Naive thymus-derived CD4-positive, alpha-beta T cell (primary cell): ENCODE measurements at regions not wholly inside any gene's neighbourhood (a gene's known extent, or its start where the extent isn't known, plus 50 kb on each side); places are given as distances from the start of the nearest gene placed in this dataset.

ENCODE experiments used
- ATAC-seq: fragments of 150-1000 bp; cut with Tn5 transposase; 2 replicates; pipeline ENCODE4 v1.10.0; 2021; ENCODE audit warnings: mild to moderate bottlenecking, moderate library complexity
- CTCF ChIA-PET: fragments of 350-600 bp; sonication (Branson Sonifier 250); formaldehyde crosslinking; loops from one replicate; lab custom pipeline; 2021; ENCODE audit warnings: antibody characterized with exemption; lab: Charles Lee
- POLR2A ChIA-PET: fragments of 350-600 bp; sonication (Branson Sonifier 250); formaldehyde crosslinking; loops from one replicate; lab custom pipeline; 2021; ENCODE audit warnings: antibody characterized with exemption, inconsistent platforms; lab: Charles Lee
- DNase-seq, 9 donors: peaks; one replicate each; pipeline versions ENCODE4 v3.0.0 to v3.0.0-alpha.2; 2020 to 2022; ENCODE audit warnings: mixed read lengths in 1 of 9
- H3K27ac ChIP-seq: one replicate; pipeline ENCODE4 v1.7.0; 2013; ENCODE audit warnings: mild to moderate bottlenecking, low read depth, low read length, moderate library complexity
- H3K27me3 ChIP-seq, 2 donors: one replicate each; pipeline ENCODE4 v1.7.0; 2013; ENCODE audit warnings: low read length in 2 of 2, mild to moderate bottlenecking in 2 of 2, moderate library complexity in 2 of 2; ENCODE audit not compliant: control insufficient read depth in 2 of 2, insufficient read depth in 2 of 2
- H3K36me3 ChIP-seq, 3 experiments: 1 replicate in 2 of 3; 2 replicates in 1 of 3; pipeline ENCODE4 v1.7.0; 2013; ENCODE audit warnings: low read length in 3 of 3, mild to moderate bottlenecking in 3 of 3, moderate library complexity in 1 of 3; ENCODE audit not compliant: insufficient read depth in 3 of 3, control insufficient read depth in 2 of 3
- H3K4me1 ChIP-seq, 2 donors: one replicate each; pipeline ENCODE4 v1.7.0; 2013; ENCODE audit warnings: low read length in 2 of 2, mild to moderate bottlenecking in 2 of 2, moderate library complexity in 1 of 2; ENCODE audit not compliant: control insufficient read depth in 2 of 2, insufficient read depth in 2 of 2
- H3K4me3 ChIP-seq: 2 replicates; pipeline ENCODE4 v1.7.0; 2013; ENCODE audit warnings: mild to moderate bottlenecking, low read length
- H3K9me3 ChIP-seq, 3 experiments: 1 replicate in 2 of 3; 2 replicates in 1 of 3; pipeline ENCODE4 v1.7.0; 2013; ENCODE audit warnings: low read length in 3 of 3; ENCODE audit not compliant: control insufficient read depth in 2 of 3
- H3K27ac Mint-ChIP-seq, 9 donors: one replicate each; pipeline ENCODE4 v1.8.0; 2020 to 2022; ENCODE audit warnings: mixed read lengths in 9 of 9, mild to moderate bottlenecking in 8 of 9, moderate library complexity in 5 of 9, inconsistent platforms in 2 of 9
- H3K27me3 Mint-ChIP-seq, 5 donors: one replicate each; pipeline ENCODE4 v1.8.0; 2021 to 2022; ENCODE audit warnings: mixed read lengths in 5 of 5, mild to moderate bottlenecking in 1 of 5
- H3K36me3 Mint-ChIP-seq, 5 donors: one replicate each; pipeline ENCODE4 v1.8.0; 2020 to 2022; ENCODE audit warnings: mixed read lengths in 5 of 5, mild to moderate bottlenecking in 3 of 5, inconsistent platforms in 1 of 5
- H3K4me1 Mint-ChIP-seq, 7 donors: one replicate each; pipeline ENCODE4 v1.8.0; 2020 to 2022; ENCODE audit warnings: mixed read lengths in 7 of 7, mild to moderate bottlenecking in 3 of 7, inconsistent platforms in 1 of 7
- H3K4me3 Mint-ChIP-seq, 10 donors: one replicate each; pipeline ENCODE4 v1.8.0; 2020 to 2022; ENCODE audit warnings: mild to moderate bottlenecking in 10 of 10, mixed read lengths in 10 of 10, moderate library complexity in 6 of 10, inconsistent platforms in 2 of 10
- H3K9me3 Mint-ChIP-seq, 11 donors: one replicate each; pipeline ENCODE4 v1.8.0; 2020 to 2022; ENCODE audit warnings: mixed read lengths in 11 of 11, mild to moderate bottlenecking in 4 of 11, inconsistent platforms in 1 of 11, moderate library complexity in 1 of 11
- intact Hi-C, 2 donors: fragments of 100-400 bp; cut with micrococcal nuclease; formaldehyde crosslinking; loops; one replicate each; pipeline ENCODE4 v1.15.1; 2023

GRCh38 chr13:86810361-86810760 is 860.8 kb upstream of the SLITRK5 start:
- Histone ChIP-seq H3K27me3 (no peaks in the 10 kb centered on the region), H3K4me1 (no peaks in the 10 kb centered on the region), H3K27ac (no peak overlapping the region), H3K36me3 (no peaks in the 10 kb centered on the region), H3K9me3 (no peaks in the 10 kb centered on the region), H3K4me3 (no peak overlapping the region)
- H3K36me3 Mint-ChIP-seq = no peaks in the 10 kb centered on the region
- intact Hi-C loops = no loop called here
- ATAC-seq (no peak), DNase-seq (no peak)
- peaks cover 0 to 15% (median 4%) of the 10 kb centered on the region in 11 donors for H3K9me3 Mint-ChIP-seq
- ChIA-PET CTCF (no interaction called here), POLR2A (no interaction called here)
- no peak overlapping the region for H3K4me3 Mint-ChIP-seq
- no peaks in the 10 kb centered on the region for H3K27me3 Mint-ChIP-seq
- H3K4me1 Mint-ChIP-seq = no peaks in the 10 kb centered on the region
- H3K27ac Mint-ChIP-seq = no peak overlapping the region

DNA sequence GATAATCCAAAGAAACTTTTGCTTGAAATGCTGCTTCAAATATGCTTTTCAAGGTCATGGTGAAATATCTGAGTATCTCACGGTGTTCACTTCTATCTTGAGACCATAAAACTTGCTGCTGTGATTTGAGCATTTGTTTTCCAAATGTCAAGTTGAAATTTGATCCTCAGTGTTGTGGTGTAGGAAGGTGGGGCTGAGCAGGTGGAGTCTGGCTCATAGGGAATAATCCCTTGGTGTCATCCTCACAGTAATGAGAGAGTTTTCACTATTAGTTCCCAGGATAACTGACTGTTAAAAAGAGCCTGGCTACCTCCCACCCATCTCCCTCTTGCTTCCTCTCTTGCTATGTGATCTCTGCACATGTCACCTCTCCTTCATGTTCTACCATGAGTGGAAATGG is 858.0 kb upstream of the SLITRK5 start:
- CTCF ChIA-PET = no interaction called here
- H3K27me3 Mint-ChIP-seq = no peaks in the 10 kb centered on the region

DNA sequence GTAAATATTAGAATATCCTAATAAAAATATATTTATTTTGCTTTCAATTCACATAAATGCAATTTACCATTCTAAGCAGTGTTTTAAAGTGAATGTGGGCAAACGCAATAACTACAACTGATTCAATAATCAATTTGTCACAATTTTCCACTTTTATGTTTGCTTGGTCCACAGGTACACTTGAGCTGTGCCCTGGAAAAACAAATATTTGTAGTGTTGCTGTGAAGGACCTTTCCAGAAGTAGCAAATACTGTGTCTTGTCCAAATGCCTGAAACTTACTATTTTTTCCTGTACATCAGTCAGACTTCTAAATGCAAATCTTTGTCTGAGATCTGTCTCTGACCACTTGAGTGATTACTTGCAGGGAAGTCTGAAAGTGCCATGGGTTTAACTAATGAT is 845.8 kb upstream of the SLITRK5 start:
- H3K4me1 ChIP-seq = no peaks in the 10 kb centered on the region
- H3K27me3 ChIP-seq = no peaks in the 10 kb centered on the region
- intact Hi-C loops = no loop called here
- H3K36me3 Mint-ChIP-seq = no peaks in the 10 kb centered on the region
- no peaks in the 10 kb centered on the region for H3K27me3 Mint-ChIP-seq
- no peak overlapping the region for H3K27ac Mint-ChIP-seq
- ChIA-PET CTCF (no interaction called here), POLR2A (no interaction called here)
- no peak for ATAC-seq
- no peaks in the 10 kb centered on the region for H3K36me3 ChIP-seq
- no peak overlapping the region for H3K27ac ChIP-seq
- no peak overlapping the region for H3K4me3 ChIP-seq
- H3K4me1 Mint-ChIP-seq = no peaks in the 10 kb centered on the region
- H3K9me3 Mint-ChIP-seq = peaks cover 0 to 20% (median 5%) of the 10 kb centered on the region in 11 donors
- DNase-seq = no peak
- no peak overlapping the region for H3K4me3 Mint-ChIP-seq
- no peaks in the 10 kb centered on the region for H3K9me3 ChIP-seq

More for the DNA sequence above, 858.0 kb upstream of the SLITRK5 start:
- Histone ChIP-seq H3K27me3 (no peaks in the 10 kb centered on the region), H3K4me3 (no peak overlapping the region), H3K27ac (no peak overlapping the region), H3K36me3 (no peaks in the 10 kb centered on the region), H3K4me1 (no peaks in the 10 kb centered on the region), H3K9me3 (no peaks in the 10 kb centered on the region)
- DNase-seq (no peak), ATAC-seq (no peak)
- Mint-ChIP-seq H3K27ac (no peak overlapping the region), H3K4me3 (no peak overlapping the region), H3K36me3 (no peaks in the 10 kb centered on the region), H3K9me3 (peaks cover 0 to 10% (median 2%) of the 10 kb centered on the region in 11 donors), H3K4me1 (no peaks in the 10 kb centered on the region)
- POLR2A ChIA-PET = no interaction called here
- intact Hi-C loops = no loop called here

- ChIA-PET CTCF (no interaction called here), POLR2A (no interaction called here)
- H3K4me1 Mint-ChIP-seq = no peaks in the 10 kb centered on the region
- Histone ChIP-seq H3K27ac (no peak overlapping the region), H3K4me3 (no peak overlapping the region), H3K9me3 (no peaks in the 10 kb centered on the region), H3K4me1 (no peaks in the 10 kb centered on the region), H3K36me3 (no peaks in the 10 kb centered on the region), H3K27me3 (no peaks in the 10 kb centered on the region)
- no peak overlapping the region for H3K27ac Mint-ChIP-seq
- intact Hi-C loops = no loop called here
- no peaks in the 10 kb centered on the region for H3K27me3 Mint-ChIP-seq
- peaks cover 0 to 17% (median 4%) of the 10 kb centered on the region in 11 donors for H3K9me3 Mint-ChIP-seq
- H3K4me3 Mint-ChIP-seq = no peak overlapping the region
- ATAC-seq (no peak), DNase-seq (no peak)
- no peaks in the 10 kb centered on the region for H3K36me3 Mint-ChIP-seq
Observed at GRCh38 chr13:86826232-86826631, 844.9 kb upstream of the SLITRK5 start.

- no peaks in the 10 kb centered on the region for H3K4me1 ChIP-seq
- Mint-ChIP-seq H3K4me3 (no peak overlapping the region), H3K27me3 (no peaks in the 10 kb centered on the region), H3K36me3 (no peaks in the 10 kb centered on the region), H3K27ac (no peak overlapping the region), H3K9me3 (peaks cover 0 to 9% (median 5%) of the 10 kb centered on the region in 11 donors), H3K4me1 (no peaks in the 10 kb centered on the region)
- no peaks in the 10 kb centered on the region for H3K9me3 ChIP-seq
- H3K27me3 ChIP-seq = no peaks in the 10 kb centered on the region
- ChIA-PET POLR2A (no interaction called here), CTCF (no interaction called here)
- intact Hi-C loops = no loop called here
- no peak overlapping the region for H3K4me3 ChIP-seq
- H3K36me3 ChIP-seq = no peaks in the 10 kb centered on the region
- ATAC-seq (no peak), DNase-seq (no peak)
- H3K27ac ChIP-seq = no peak overlapping the region
Observed at GRCh38 chr13:86830046-86830445, 841.1 kb upstream of the SLITRK5 start.

GRCh38 chr13:86831084-86831483 is 840.1 kb upstream of the SLITRK5 start:
- Histone ChIP-seq H3K4me1 (no peaks in the 10 kb centered on the region), H3K27ac (no peak overlapping the region), H3K4me3 (no peak overlapping the region), H3K27me3 (no peaks in the 10 kb centered on the region), H3K36me3 (no peaks in the 10 kb centered on the region), H3K9me3 (no peaks in the 10 kb centered on the region)
- Mint-ChIP-seq H3K36me3 (no peaks in the 10 kb centered on the region), H3K9me3 (peaks cover 0 to 16% (median 10%) of the 10 kb centered on the region in 11 donors), H3K27ac (no peak overlapping the region), H3K4me1 (no peaks in the 10 kb centered on the region), H3K4me3 (no peak overlapping the region), H3K27me3 (no peaks in the 10 kb centered on the region)
- POLR2A ChIA-PET = no interaction called here
- no peak for ATAC-seq
- CTCF ChIA-PET = no interaction called here
- DNase-seq = no peak
- intact Hi-C loops = no loop called here

DNA sequence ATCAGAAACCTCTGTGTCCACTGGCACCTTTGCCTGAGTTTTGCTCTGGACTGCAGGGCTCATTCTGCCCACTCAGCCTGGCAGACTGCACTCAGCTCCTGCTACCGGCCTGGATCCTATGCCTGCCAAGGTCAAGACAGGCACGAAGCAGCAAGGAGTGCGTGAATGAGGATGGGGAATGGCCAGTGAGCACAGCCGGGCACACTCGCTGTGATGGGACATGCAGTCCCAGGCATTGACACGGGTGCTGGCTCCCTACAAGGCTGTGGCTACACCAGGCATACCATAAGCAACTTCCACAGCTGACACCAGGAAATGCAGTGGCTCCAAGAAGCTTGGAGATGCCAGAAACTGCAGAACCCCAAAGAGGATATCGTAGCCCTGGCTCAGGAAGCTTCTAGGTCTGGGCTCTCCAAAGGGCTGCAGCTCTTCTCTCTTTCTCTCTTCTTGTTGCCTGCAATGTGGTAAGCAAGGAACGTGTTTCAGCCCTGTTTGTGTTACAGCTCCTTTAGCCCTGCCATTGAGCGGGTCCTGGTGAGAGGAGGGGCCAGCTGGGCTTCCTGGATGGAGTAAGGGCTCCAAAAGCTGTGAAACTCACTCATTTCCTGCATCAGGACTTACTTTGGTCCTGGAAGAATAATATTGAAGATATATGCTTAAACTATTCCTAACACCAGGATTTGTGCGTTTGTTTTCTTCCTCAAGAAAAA is 832.6 kb upstream of the SLITRK5 start:
- Histone ChIP-seq H3K27ac (no peak overlapping the region), H3K4me1 (no peaks in the 10 kb centered on the region), H3K9me3 (peaks cover 0 to 12% (median 0%) of the 10 kb centered on the region in 3 experiments), H3K27me3 (no peaks in the 10 kb centered on the region), H3K36me3 (no peaks in the 10 kb centered on the region), H3K4me3 (no peak overlapping the region)
- ChIA-PET CTCF (no interaction called here), POLR2A (no interaction called here)
- Mint-ChIP-seq H3K27ac (no peak overlapping the region), H3K4me1 (no peaks in the 10 kb centered on the region), H3K9me3 (peaks cover 2 to 25% (median 13%) of the 10 kb centered on the region in 11 donors), H3K4me3 (no peak overlapping the region), H3K36me3 (peaks cover 0 to 7% (median 0%) of the 10 kb centered on the region in 5 donors), H3K27me3 (no peaks in the 10 kb centered on the region)
- intact Hi-C loops = no loop called here
- ATAC-seq = no peak
- no peak for DNase-seq
